ENCODE measurements at regions not wholly inside any gene's neighbourhood (a gene's known extent, or its start where the extent isn't known, plus 50 kb on each side); places are given as distances from the start of the nearest gene placed in this dataset.
A peak's percentile ranks its signal among the peaks of the same experiment; 100 is the strongest.

GRCh38 chr6:48826901-48827701 lies 636.0 kb downstream of the MMUT start:
- Mint-ChIP-seq H3K36me3 (ENCODE audit: low read depth) (no peaks in the 10 kb centered on the region), H3K9me3 (ENCODE audit: low read depth) (peaks cover 2% of the 10 kb centered on the region), H3K4me1 (ENCODE audit: low read depth) (peaks cover 28% of the 10 kb centered on the region), H3K27ac (ENCODE audit: unreplicated experiment) (peak overlapping the region; percentile 95), H3K27me3 (ENCODE audit: low read depth) (no peaks in the 10 kb centered on the region), H3K4me3 (ENCODE audit: unreplicated experiment) (peak overlapping the region; percentile 14)
- DNase-seq (ENCODE audit: low spot score), result no peak
- no peak for TF ChIP-seq CTCF (IDR thresholded peaks at IDR 0.05)

- Mint-ChIP-seq H3K4me1 (ENCODE audit: low read depth) (peaks cover 28% of the 10 kb centered on the region), H3K36me3 (ENCODE audit: low read depth) (no peaks in the 10 kb centered on the region), H3K9me3 (ENCODE audit: low read depth) (peaks cover 2% of the 10 kb centered on the region), H3K27me3 (ENCODE audit: low read depth) (no peaks in the 10 kb centered on the region), H3K4me3 (ENCODE audit: unreplicated experiment) (peak overlapping the region; percentile 8), H3K27ac (ENCODE audit: unreplicated experiment) (peak overlapping the region; percentile 95)
- no peak for DNase-seq (ENCODE audit: low spot score)
- no peak for TF ChIP-seq CTCF (IDR thresholded peaks at IDR 0.05)
These were observed 636.9 kb downstream of the MMUT start for GRCh38 chr6:48826152-48826515.

- Mint-ChIP-seq H3K4me1 (ENCODE audit: low read depth) (peaks cover 28% of the 10 kb centered on the region), H3K4me3 (ENCODE audit: unreplicated experiment) (no peak overlapping the region), H3K27ac (ENCODE audit: unreplicated experiment) (peak overlapping the region; percentile 95), H3K27me3 (ENCODE audit: low read depth) (no peaks in the 10 kb centered on the region), H3K36me3 (ENCODE audit: low read depth) (no peaks in the 10 kb centered on the region), H3K9me3 (ENCODE audit: low read depth) (peaks cover 2% of the 10 kb centered on the region)
- DNase-seq (ENCODE audit: low spot score), result no peak
- TF ChIP-seq CTCF (IDR thresholded peaks at IDR 0.05), result no peak
These were observed 637.4 kb downstream of the MMUT start for GRCh38 chr6:48825501-48826151.

GRCh38 chr6:48818052-48818412 lies 645.0 kb downstream of the MMUT start:
- H3K27me3 Mint-ChIP-seq (ENCODE audit: low read depth), result no peaks in the 10 kb centered on the region
- peaks cover 2% of the 10 kb centered on the region for H3K9me3 Mint-ChIP-seq (ENCODE audit: low read depth)
- H3K4me3 Mint-ChIP-seq (ENCODE audit: unreplicated experiment), result no peak overlapping the region
- peaks cover 12% of the 10 kb centered on the region for H3K4me1 Mint-ChIP-seq (ENCODE audit: low read depth)
- no peak for DNase-seq (ENCODE audit: low spot score)
- H3K36me3 Mint-ChIP-seq (ENCODE audit: low read depth), result no peaks in the 10 kb centered on the region
- TF ChIP-seq CTCF (IDR thresholded peaks at IDR 0.05), result no peak
- no peak overlapping the region for H3K27ac Mint-ChIP-seq (ENCODE audit: unreplicated experiment)

GRCh38 chr6:48817333-48818051 lies 645.6 kb downstream of the MMUT start:
- no peak for DNase-seq (ENCODE audit: low spot score)
- H3K4me1 Mint-ChIP-seq (ENCODE audit: low read depth), result peaks cover 12% of the 10 kb centered on the region
- H3K9me3 Mint-ChIP-seq (ENCODE audit: low read depth), result peaks cover 2% of the 10 kb centered on the region
- no peak overlapping the region for H3K4me3 Mint-ChIP-seq (ENCODE audit: unreplicated experiment)
- TF ChIP-seq CTCF (IDR thresholded peaks at IDR 0.05), result no peak
- H3K27ac Mint-ChIP-seq (ENCODE audit: unreplicated experiment), result peak overlapping the region; percentile 11
- no peaks in the 10 kb centered on the region for H3K36me3 Mint-ChIP-seq (ENCODE audit: low read depth)
- H3K27me3 Mint-ChIP-seq (ENCODE audit: low read depth), result no peaks in the 10 kb centered on the region

Data from chondrocyte (in vitro differentiated cells).